ENCODE measurements at regions not wholly inside any gene's neighbourhood (a gene's known extent, or its start where the extent isn't known, plus 50 kb on each side); places are given as distances from the start of the nearest gene placed in this dataset.

- TF ChIP-seq CTCF (IDR thresholded peaks at IDR 0.05) = no peak
- TF ChIP-seq ZFX (IDR thresholded peaks at IDR 0.05; ENCODE audit: borderline replicate concordance) = no peak
Observed at GRCh38 chr1:106791041-106791440, 265.4 kb upstream of the PRMT6 start.
